NCI-H2196 treated with DMSO at 0.1 percent for 48 hours (cell line): ENCODE measurements at regions not wholly inside any gene's neighbourhood (a gene's known extent, or its start where the extent isn't known, plus 50 kb on each side); places are given as distances from the start of the nearest gene placed in this dataset.

Source experiments
- DNase-seq: peaks from one replicate; lab custom pipeline; 2025; ENCODE audit not compliant: unreplicated experiment; lab: John Stamatoyannopoulos, UW

GRCh38 chr2:120850551-120850950, 114.9 kb downstream of the GLI2 start:
- no peak for DNase-seq

- DNase-seq: no peak
Measured at GRCh38 chr2:120851116-120851773, 115.6 kb downstream of the GLI2 start.

- DNase-seq: no peak
Measured at GRCh38 chr2:120852200-120852815, 116.6 kb downstream of the GLI2 start.

- no peak for DNase-seq
Measured at GRCh38 chr2:120853306-120854013, 117.8 kb downstream of the GLI2 start.

- DNase-seq: no peak
Measured at GRCh38 chr2:120854014-120854620, 118.4 kb downstream of the GLI2 start.

GRCh38 chr2:120854766-120855530, 119.3 kb downstream of the GLI2 start:
- DNase-seq: no peak

- DNase-seq: no peak
Measured at GRCh38 chr2:120855855-120856405, 120.3 kb downstream of the GLI2 start.

GRCh38 chr2:120856421-120856862, 120.8 kb downstream of the GLI2 start:
- no peak for DNase-seq

- DNase-seq: no peak
Measured at GRCh38 chr2:120857422-120857821, 121.8 kb downstream of the GLI2 start.

- no peak for DNase-seq
Measured at GRCh38 chr2:120857931-120858330, 122.3 kb downstream of the GLI2 start.

GRCh38 chr2:120858361-120859106, 122.9 kb downstream of the GLI2 start:
- no peak for DNase-seq

GRCh38 chr2:120859128-120859527, 123.5 kb downstream of the GLI2 start:
- no peak for DNase-seq

GRCh38 chr2:120859814-120860578, 124.3 kb downstream of the GLI2 start:
- no peak for DNase-seq

- no peak for DNase-seq
Measured at GRCh38 chr2:120860579-120860922, 124.9 kb downstream of the GLI2 start.

GRCh38 chr2:120861191-120861575, 125.5 kb downstream of the GLI2 start:
- no peak for DNase-seq

GRCh38 chr2:120861576-120862191, 126.0 kb downstream of the GLI2 start:
- no peak for DNase-seq

- no peak for DNase-seq
Measured at GRCh38 chr2:120862201-120863060, 126.8 kb downstream of the GLI2 start.

- DNase-seq: no peak
Measured at GRCh38 chr2:120863146-120863545, 127.5 kb downstream of the GLI2 start.
